RWPE1 (cell line): ENCODE measurements at regions not wholly inside any gene's neighbourhood (a gene's known extent, or its start where the extent isn't known, plus 50 kb on each side); places are given as distances from the start of the nearest gene placed in this dataset.

Experiments
- CTCF ChIA-PET: fragments of 350-600 bp; sonication (Branson Sonifier 250); formaldehyde crosslinking; extraction: SDS; loops from one replicate; lab custom pipeline; 2021; lab: Yijun Ruan, JAX
- POLR2A ChIA-PET: fragments of 400-600 bp; formaldehyde crosslinking; extraction: SDS; loops from one replicate; lab custom pipeline; 2020; ENCODE audit warnings: antibody characterized with exemption; ENCODE audit not compliant: low non-redundant PET; lab: Yijun Ruan, JAX
- DNase-seq: peaks from one replicate; pipeline ENCODE4 v3.0.0; 2012; ENCODE audit warnings: low spot score
- H3K27ac ChIP-seq: fragments of 450-650 bp; 2 replicates; pipeline ENCODE4 v1.5.1; 2017
- TF ChIP-seq, protein P1 (sequence below): fragments of 450-650 bp; conservative IDR thresholded peaks from 2 replicates; pipeline ENCODE4 v1.5.1; 2017; ENCODE audit warnings: low read depth, mild to moderate bottlenecking

- ChIA-PET CTCF (interaction anchor here (0.6 to 1.4 kb wide), 13 partner anchors 11 to 658 kb away, joined by 3 to 6 read pairs (median 4); no protein-coding TSS in a partner anchor), POLR2A (no interaction called here)
- TF ChIP-seq, protein P1, sequence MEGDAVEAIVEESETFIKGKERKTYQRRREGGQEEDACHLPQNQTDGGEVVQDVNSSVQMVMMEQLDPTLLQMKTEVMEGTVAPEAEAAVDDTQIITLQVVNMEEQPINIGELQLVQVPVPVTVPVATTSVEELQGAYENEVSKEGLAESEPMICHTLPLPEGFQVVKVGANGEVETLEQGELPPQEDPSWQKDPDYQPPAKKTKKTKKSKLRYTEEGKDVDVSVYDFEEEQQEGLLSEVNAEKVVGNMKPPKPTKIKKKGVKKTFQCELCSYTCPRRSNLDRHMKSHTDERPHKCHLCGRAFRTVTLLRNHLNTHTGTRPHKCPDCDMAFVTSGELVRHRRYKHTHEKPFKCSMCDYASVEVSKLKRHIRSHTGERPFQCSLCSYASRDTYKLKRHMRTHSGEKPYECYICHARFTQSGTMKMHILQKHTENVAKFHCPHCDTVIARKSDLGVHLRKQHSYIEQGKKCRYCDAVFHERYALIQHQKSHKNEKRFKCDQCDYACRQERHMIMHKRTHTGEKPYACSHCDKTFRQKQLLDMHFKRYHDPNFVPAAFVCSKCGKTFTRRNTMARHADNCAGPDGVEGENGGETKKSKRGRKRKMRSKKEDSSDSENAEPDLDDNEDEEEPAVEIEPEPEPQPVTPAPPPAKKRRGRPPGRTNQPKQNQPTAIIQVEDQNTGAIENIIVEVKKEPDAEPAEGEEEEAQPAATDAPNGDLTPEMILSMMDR, result peak; percentile 85
- DNase-seq, result peak; percentile 49
- no peak overlapping the region for H3K27ac ChIP-seq
Measured at GRCh38 chr2:207473049-207473930, 56.5 kb upstream of the CREB1 start.

- no peak overlapping the region for H3K27ac ChIP-seq
- TF ChIP-seq, protein P1, result no peak
- CTCF ChIA-PET, result interaction anchor here (0.6 to 1.4 kb wide), 6 partner anchors 10 to 589 kb away, joined by 3 to 5 read pairs (median 4); no protein-coding TSS in a partner anchor
- POLR2A ChIA-PET, result no interaction called here
- DNase-seq, result no peak
Measured at GRCh38 chr2:207473931-207474235, 55.9 kb upstream of the CREB1 start.

DNA sequence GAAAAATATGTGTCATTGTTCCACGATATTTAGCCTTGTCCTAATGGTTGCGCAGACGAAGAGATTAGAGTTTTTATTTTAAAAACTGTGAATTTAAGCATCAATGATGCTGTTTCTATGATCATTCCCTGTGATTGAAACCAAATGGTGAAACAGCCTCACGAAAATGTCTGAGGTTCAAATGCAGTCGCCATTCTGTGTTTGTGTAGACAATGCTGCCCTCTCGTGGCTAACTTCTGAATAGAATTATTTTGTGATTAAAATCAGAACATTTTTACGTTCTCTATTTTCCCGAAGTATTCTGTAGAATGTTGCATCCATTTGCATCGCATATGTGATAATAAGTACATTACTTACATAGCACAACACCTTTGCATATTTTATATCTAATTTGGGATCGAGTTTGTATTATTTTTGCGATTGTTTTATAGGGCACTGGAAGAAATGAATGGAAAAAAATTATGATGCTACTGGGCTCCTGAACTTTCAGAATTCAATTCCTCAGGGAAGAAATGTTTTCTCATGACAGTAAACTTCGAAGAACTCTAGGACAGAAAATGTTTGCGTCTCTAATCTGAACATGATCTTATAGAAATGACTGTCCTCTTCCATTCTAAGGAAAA lies 54.8 kb upstream of the CREB1 start:
- ChIA-PET POLR2A (no interaction called here), CTCF (no interaction called here)
- TF ChIP-seq, protein P1, result peak; percentile 67
- peak; percentile 30 for DNase-seq
- H3K27ac ChIP-seq, result no peak overlapping the region

GRCh38 chr2:207475546-207475945 lies 54.2 kb upstream of the CREB1 start:
- TF ChIP-seq, protein P1, result no peak
- ChIA-PET CTCF (interaction anchor here (0.9 kb wide), 1 partner anchor 675 kb away, joined by 3 read pairs; no protein-coding TSS in a partner anchor), POLR2A (no interaction called here)
- no peak for DNase-seq
- H3K27ac ChIP-seq, result no peak overlapping the region; the same call in 1 of the 2 replicates

- DNase-seq, result no peak
- POLR2A ChIA-PET, result interaction anchor here (0.6 kb wide), 1 partner anchor 232 kb away, joined by 4 read pairs; no protein-coding TSS in a partner anchor
- no peak overlapping the region for H3K27ac ChIP-seq
- CTCF ChIA-PET, result interaction anchor here (0.6 kb wide), 1 partner anchor 681 kb away, joined by 3 read pairs; no protein-coding TSS in a partner anchor
- TF ChIP-seq, protein P1, result no peak
Measured at GRCh38 chr2:207477896-207478295, 51.9 kb upstream of the CREB1 start.

DNA sequence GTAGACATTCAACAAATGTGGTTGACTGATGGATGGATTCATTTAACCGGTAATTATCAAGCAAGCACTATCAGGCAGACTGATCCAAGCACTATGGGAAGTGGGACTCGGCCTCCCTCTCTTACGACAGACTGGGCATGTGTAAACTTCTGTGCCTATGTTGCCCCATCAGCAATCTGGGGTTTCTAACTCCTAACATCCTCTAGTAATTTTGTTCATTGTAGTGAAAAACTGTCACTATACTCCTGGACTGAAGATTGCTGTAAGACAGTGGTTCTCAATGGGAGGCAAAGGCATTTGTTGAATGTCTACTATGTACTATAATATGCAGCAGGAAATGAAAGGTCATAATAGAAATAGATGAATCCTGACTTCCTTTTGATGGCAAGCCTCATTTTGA lies 51.2 kb upstream of the CREB1 start:
- TF ChIP-seq, protein P1, result no peak
- ChIA-PET POLR2A (no interaction called here), CTCF (no interaction called here)
- no peak for DNase-seq
- no peak overlapping the region for H3K27ac ChIP-seq
